22Rv1 (cell line): ENCODE measurements at regions not wholly inside any gene's neighbourhood (a gene's known extent, or its start where the extent isn't known, plus 50 kb on each side); places are given as distances from the start of the nearest gene placed in this dataset.

Experiments
- H3K27ac ChIP-seq: fragments of 450-650 bp; 2 replicates; pipeline ENCODE4 v1.5.1; 2017
- CTCF ChIP-seq: fragments of 450-650 bp; IDR thresholded peaks from 2 replicates; pipeline ENCODE4 v1.5.1; 2017; ENCODE audit warnings: mild to moderate bottlenecking
- ZFX ChIP-seq: fragments of 450-650 bp; IDR thresholded peaks from 2 replicates; pipeline ENCODE4 v1.6.1; 2017; ENCODE audit warnings: antibody characterized with exemption, borderline replicate concordance

- TF ChIP-seq ZFX: no peak
- TF ChIP-seq CTCF: no peak
Measured at GRCh38 chr17:13994050-13994449, 75.3 kb upstream of the COX10 start.

GRCh38 chr17:13995856-13996271 is 73.4 kb upstream of the COX10 start:
- no peak for TF ChIP-seq CTCF
- no peak for TF ChIP-seq ZFX
- H3K27ac ChIP-seq: no peak overlapping the region

More at GRCh38 chr17:13994050-13994449, 75.3 kb upstream of the COX10 start:
- H3K27ac ChIP-seq: no peak overlapping the region

- no peak for TF ChIP-seq CTCF
- TF ChIP-seq ZFX: no peak
- H3K27ac ChIP-seq: no peak overlapping the region
Measured at GRCh38 chr17:13996276-13996675, 73.0 kb upstream of the COX10 start.

GRCh38 chr17:13996748-13997147 is 72.6 kb upstream of the COX10 start:
- TF ChIP-seq CTCF: no peak
- no peak for TF ChIP-seq ZFX

GRCh38 chr17:14004927-14005620 is 64.2 kb upstream of the COX10 start:
- TF ChIP-seq CTCF: no peak
- TF ChIP-seq ZFX: no peak

More at GRCh38 chr17:13996748-13997147, 72.6 kb upstream of the COX10 start:
- H3K27ac ChIP-seq: no peak overlapping the region

GRCh38 chr17:14006249-14006942 is 62.9 kb upstream of the COX10 start:
- TF ChIP-seq ZFX (no peak), CTCF (no peak)
- no peak overlapping the region for H3K27ac ChIP-seq

More at GRCh38 chr17:14004927-14005620, 64.2 kb upstream of the COX10 start:
- no peak overlapping the region for H3K27ac ChIP-seq

GRCh38 chr17:14007951-14008350 is 61.4 kb upstream of the COX10 start:
- TF ChIP-seq CTCF (no peak), ZFX (no peak)
- no peak overlapping the region for H3K27ac ChIP-seq
